Activated naive CD4-positive, alpha-beta T cell treated with anti-CD3 and anti-CD28 coated beads for 36 hours (primary cell): ENCODE measurements at regions not wholly inside any gene's neighbourhood (a gene's known extent, or its start where the extent isn't known, plus 50 kb on each side); places are given as distances from the start of the nearest gene placed in this dataset.

Source experiments
- CTCF ChIA-PET: fragments of 350-600 bp; sonication (Branson Sonifier 250); formaldehyde crosslinking; loops from one replicate; lab custom pipeline; 2021; ENCODE audit warnings: antibody characterized with exemption; lab: Charles Lee
- DNase-seq: peaks from one replicate; pipeline ENCODE4 v3.0.0-alpha.2; 2020
- H3K27ac Mint-ChIP-seq: one replicate; pipeline ENCODE4 v1.8.0; 2021; ENCODE audit warnings: mild to moderate bottlenecking, mixed read lengths
- H3K27me3 Mint-ChIP-seq: one replicate; pipeline ENCODE4 v1.8.0; 2021; ENCODE audit warnings: low read depth, mixed read lengths
- H3K36me3 Mint-ChIP-seq: one replicate; pipeline ENCODE4 v1.8.0; 2021; ENCODE audit warnings: low read depth, mixed read lengths
- H3K4me1 Mint-ChIP-seq: one replicate; pipeline ENCODE4 v1.8.0; 2021; ENCODE audit warnings: low read depth, mixed read lengths
- H3K4me3 Mint-ChIP-seq: one replicate; pipeline ENCODE4 v1.8.0; 2021; ENCODE audit warnings: mild to moderate bottlenecking, moderate library complexity, mixed read lengths
- H3K9me3 Mint-ChIP-seq: one replicate; pipeline ENCODE4 v1.8.0; 2021; ENCODE audit warnings: mixed read lengths
- intact Hi-C: fragments of 100-400 bp; cut with micrococcal nuclease; formaldehyde crosslinking; loops from one replicate; pipeline ENCODE4 v1.15.1; 2023

DNA sequence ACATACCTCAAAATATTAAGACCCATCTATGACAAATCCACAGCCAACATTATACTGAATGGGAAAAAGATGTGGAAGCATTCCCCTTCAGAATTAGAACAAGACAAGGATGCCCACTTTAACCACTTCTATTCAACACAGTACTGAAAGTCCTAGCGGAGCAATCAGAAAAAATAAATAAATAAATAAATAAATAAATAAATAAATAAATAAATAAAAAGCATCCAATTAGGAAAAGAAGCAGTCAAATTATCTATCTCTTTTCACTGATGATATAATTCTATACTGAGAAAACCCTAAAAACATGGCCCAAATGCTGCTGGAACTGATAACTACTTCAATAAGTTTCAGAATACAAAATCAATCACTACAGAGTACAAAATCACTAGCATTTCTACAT, 67.5 kb downstream of the PRR32 start:
- Mint-ChIP-seq H3K9me3 (peaks cover 1% of the 10 kb centered on the region), H3K27ac (no peak overlapping the region), H3K4me3 (no peak overlapping the region), H3K4me1 (no peaks in the 10 kb centered on the region), H3K27me3 (no peaks in the 10 kb centered on the region), H3K36me3 (no peaks in the 10 kb centered on the region)
- CTCF ChIA-PET: no interaction called here
- intact Hi-C loops: no loop called here
- no peak for DNase-seq

DNA sequence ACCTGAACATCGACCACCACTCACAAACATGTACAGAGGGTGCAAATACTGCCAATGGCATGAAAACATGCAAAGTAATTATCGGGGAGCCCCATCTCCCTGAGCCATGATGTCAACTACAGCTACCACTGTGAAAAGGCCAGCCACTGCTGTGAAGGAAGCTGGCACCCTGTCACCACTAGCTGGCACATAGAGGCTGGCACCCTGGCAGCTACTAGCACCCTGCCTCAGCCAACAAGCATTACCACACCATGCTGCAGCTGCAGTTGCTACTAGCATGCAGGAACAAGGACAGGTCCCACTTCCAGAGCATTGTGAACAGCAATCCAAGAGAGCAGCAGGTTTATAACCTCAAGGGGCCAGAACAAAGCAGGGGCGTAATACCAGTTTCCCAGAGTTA, 81.4 kb downstream of the PRR32 start:
- Mint-ChIP-seq H3K4me3 (no peak overlapping the region), H3K36me3 (no peaks in the 10 kb centered on the region), H3K27me3 (no peaks in the 10 kb centered on the region), H3K9me3 (no peaks in the 10 kb centered on the region), H3K27ac (no peak overlapping the region), H3K4me1 (no peaks in the 10 kb centered on the region)
- no peak for DNase-seq
- CTCF ChIA-PET: no interaction called here
- intact Hi-C loops: no loop called here

DNA sequence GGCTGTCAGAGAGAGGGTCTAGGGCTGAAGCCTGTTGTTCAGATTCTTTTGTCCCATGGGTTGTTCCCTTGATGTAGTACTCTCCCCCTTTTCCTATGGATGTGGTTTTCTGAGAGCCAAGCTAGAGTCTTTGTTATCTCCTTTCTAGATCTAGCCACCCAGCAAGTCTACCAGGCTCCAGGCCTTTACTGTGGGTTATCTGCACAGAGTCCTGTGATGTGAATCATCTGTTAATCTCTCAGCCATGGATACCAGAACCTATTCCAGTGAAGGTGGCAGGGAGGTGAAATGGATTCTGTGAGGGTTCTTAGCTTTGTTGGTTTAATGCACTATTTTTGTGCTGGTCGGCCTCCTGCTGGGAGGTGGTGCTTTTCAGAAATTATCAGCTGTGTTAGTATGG, 109.5 kb downstream of the PRR32 start:
- no peaks in the 10 kb centered on the region for H3K36me3 Mint-ChIP-seq
- H3K4me3 Mint-ChIP-seq: no peak overlapping the region
- DNase-seq: no peak
- H3K27ac Mint-ChIP-seq: no peak overlapping the region
- intact Hi-C loops: no loop called here
- H3K4me1 Mint-ChIP-seq: no peaks in the 10 kb centered on the region
- CTCF ChIA-PET: no interaction called here
- H3K9me3 Mint-ChIP-seq: no peaks in the 10 kb centered on the region
- H3K27me3 Mint-ChIP-seq: no peaks in the 10 kb centered on the region

DNA sequence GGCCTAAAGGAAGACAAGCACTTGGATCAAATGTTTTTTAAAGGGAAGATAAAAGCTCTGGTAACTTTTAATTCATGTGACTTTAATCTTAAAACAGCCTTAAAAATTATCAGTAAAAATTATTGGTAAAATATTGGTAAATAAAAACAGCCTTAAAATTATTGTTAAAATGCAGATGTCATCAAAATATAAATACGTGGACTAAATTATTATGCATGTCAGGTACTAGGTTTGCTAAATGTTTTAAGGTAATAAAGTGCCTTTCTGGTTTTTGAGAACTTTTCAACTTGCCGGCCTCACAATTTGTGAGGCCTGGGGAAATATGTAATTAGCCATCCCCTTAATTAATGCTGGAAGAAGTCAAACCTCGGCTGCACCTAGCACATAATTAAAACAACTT, 147.7 kb downstream of the PRR32 start:
- Mint-ChIP-seq H3K27me3 (no peaks in the 10 kb centered on the region), H3K4me3 (no peak overlapping the region), H3K4me1 (no peaks in the 10 kb centered on the region), H3K9me3 (no peaks in the 10 kb centered on the region), H3K27ac (no peak overlapping the region), H3K36me3 (no peaks in the 10 kb centered on the region)
- DNase-seq: no peak
- intact Hi-C loops: no loop called here
- CTCF ChIA-PET: no interaction called here

DNA sequence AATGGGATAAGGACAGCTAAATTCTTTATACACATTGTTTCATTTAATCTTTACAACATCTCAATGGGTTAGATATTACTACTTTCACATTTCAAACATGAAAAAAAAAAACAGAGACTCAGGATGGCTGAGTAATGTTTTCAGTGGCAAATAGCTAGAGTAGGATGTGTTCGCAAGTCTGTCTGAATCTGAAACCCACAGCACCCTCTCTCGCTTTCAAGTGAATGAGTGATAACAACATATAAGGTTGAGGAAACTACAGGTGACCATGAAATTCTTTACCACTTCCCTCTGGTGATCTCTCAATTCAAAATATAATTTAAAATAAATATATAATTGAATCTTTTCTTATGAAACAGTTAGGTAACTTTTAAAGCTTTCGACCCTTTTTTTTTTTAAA, 162.6 kb downstream of the PRR32 start:
- CTCF ChIA-PET: no interaction called here
- Mint-ChIP-seq H3K4me3 (no peak overlapping the region), H3K4me1 (no peaks in the 10 kb centered on the region), H3K27ac (no peak overlapping the region), H3K36me3 (no peaks in the 10 kb centered on the region), H3K27me3 (no peaks in the 10 kb centered on the region), H3K9me3 (no peaks in the 10 kb centered on the region)
- intact Hi-C loops: loop anchor here (10.0 kb wide), 1 partner anchor 1697 kb away; no protein-coding TSS in a partner anchor
- no peak for DNase-seq

DNA sequence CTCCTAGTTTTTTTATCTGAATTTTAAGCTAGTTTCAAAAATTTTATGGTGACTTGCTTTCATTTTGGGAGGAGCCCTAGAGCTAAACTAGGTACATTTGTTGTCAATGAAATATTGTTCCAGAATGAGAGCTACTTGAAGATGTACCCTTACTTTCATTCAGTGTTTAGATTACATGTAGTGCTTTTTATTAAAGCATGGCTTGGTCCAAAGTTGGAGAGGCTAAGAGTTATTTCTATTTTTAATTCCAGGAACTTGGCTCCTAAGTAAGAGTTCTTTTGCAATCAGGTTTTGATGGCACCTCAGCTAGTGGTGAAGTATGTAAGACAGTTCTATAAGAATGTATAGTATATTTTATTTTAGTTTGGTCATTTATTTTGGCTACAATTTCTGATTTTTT, 165.5 kb downstream of the PRR32 start:
- no peak overlapping the region for H3K4me3 Mint-ChIP-seq

DNA sequence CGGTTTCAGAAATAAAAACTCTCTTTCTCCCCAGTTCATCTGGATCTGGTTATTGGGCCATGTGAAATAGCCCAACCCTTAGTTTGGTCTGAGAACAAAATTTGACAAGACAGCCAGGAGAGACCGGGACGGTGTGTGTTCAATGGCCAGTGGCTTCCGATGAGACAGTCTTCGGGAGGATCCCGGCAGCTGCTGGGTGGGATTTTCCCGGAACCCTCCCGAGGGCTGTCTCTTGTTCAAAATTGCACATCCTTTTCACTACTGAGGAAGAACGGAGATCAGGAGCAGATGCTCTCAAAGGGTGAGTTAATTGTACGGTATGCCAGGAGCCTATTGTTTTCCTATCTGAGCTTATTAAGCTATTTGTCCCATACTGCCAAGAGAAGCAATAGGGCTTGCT, 166.5 kb downstream of the PRR32 start:
- Mint-ChIP-seq H3K27ac (no peak overlapping the region), H3K27me3 (no peaks in the 10 kb centered on the region), H3K4me1 (no peaks in the 10 kb centered on the region), H3K36me3 (no peaks in the 10 kb centered on the region), H3K4me3 (no peak overlapping the region), H3K9me3 (no peaks in the 10 kb centered on the region)
- intact Hi-C loops: loop anchor here (10.0 kb wide), 1 partner anchor 1701 kb away; no protein-coding TSS in a partner anchor
- CTCF ChIA-PET: interaction anchor here (0.9 kb wide), 1 partner anchor 177 kb away, joined by 3 read pairs; no protein-coding TSS in a partner anchor
- no peak for DNase-seq

More for the DNA sequence above, 165.5 kb downstream of the PRR32 start:
- no peak for DNase-seq
- Mint-ChIP-seq H3K9me3 (no peaks in the 10 kb centered on the region), H3K27ac (no peak overlapping the region), H3K36me3 (no peaks in the 10 kb centered on the region), H3K4me1 (no peaks in the 10 kb centered on the region), H3K27me3 (no peaks in the 10 kb centered on the region)
- CTCF ChIA-PET: no interaction called here
- intact Hi-C loops: loop anchor here (10.0 kb wide), 1 partner anchor 1700 kb away; no protein-coding TSS in a partner anchor

DNA sequence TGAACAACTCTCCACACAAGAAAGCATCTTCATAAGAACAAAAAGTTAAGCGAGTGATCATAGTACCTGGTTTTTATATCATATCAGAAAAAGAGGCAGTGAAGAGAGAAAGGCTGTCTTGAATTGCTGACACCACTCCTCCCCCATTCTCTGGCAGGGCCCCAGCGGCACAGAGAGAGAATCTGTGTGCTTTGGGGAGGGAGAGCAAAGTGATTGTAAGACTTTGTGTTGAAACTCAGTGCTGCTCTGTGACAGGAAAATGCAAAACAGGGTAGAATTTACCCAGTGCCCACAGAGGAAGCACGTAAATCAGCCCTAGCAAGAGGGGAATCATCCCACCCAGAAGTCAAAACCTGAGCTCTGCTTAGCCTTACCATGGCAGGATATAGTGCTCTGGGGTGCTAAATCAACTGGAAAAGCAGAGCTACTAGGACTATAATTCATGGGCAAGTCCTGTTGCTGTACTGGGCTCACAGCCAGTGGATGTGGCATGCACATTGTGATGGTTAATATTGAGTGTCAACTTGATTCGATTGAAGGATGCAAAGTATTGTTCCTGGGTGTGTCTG, 174.6 kb downstream of the PRR32 start:
- Mint-ChIP-seq H3K4me3 (no peak overlapping the region), H3K36me3 (no peaks in the 10 kb centered on the region), H3K9me3 (no peaks in the 10 kb centered on the region), H3K27ac (no peak overlapping the region), H3K4me1 (no peaks in the 10 kb centered on the region), H3K27me3 (no peaks in the 10 kb centered on the region)
- CTCF ChIA-PET: no interaction called here
- intact Hi-C loops: no loop called here
- DNase-seq: no peak

DNA sequence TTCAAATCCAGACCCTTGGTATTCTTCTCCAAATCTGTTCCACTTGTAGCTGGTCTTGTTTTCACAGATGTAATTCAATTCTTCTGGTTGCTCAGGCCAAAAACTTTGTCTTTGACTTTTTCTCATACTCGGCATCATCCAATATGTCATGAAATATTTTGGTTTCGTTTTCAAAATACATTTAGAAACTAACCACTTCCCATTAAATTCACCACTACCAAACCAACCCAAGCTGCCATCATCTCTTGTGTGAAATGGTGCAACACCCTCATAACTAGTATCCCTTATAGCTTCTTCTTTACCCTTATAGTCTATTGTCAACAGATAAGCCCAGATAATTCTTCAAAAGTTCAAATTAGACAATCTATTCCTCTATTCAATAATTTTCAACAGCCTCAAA, 192.1 kb downstream of the PRR32 start:
- Mint-ChIP-seq H3K36me3 (no peaks in the 10 kb centered on the region), H3K27ac (no peak overlapping the region), H3K9me3 (peaks cover 3% of the 10 kb centered on the region), H3K4me3 (no peak overlapping the region), H3K4me1 (no peaks in the 10 kb centered on the region), H3K27me3 (no peaks in the 10 kb centered on the region)
- no peak for DNase-seq
- intact Hi-C loops: no loop called here
- CTCF ChIA-PET: no interaction called here

DNA sequence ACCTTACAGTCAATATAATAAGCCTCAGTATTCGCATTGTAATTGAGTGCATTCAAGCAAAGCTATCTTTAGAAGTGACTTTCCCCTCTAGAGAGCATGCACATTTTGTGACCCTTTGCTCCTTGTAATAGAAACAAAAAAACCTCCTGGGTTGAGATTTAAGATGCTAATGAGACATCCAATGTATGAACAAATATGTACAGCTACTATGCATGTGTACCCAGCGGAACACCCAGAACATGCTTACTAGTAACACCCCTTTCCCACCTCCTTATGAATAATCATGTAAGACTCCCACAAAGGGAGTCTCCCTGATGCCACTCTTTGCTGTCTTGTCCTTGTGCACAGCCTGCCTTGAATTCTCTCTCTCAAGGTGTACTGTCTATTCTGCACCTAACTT, 205.5 kb downstream of the PRR32 start:
- DNase-seq: no peak
- no peak overlapping the region for H3K27ac Mint-ChIP-seq
- no peaks in the 10 kb centered on the region for H3K27me3 Mint-ChIP-seq
- intact Hi-C loops: no loop called here
- no peaks in the 10 kb centered on the region for H3K36me3 Mint-ChIP-seq
- CTCF ChIA-PET: no interaction called here
- no peaks in the 10 kb centered on the region for H3K4me1 Mint-ChIP-seq
- no peak overlapping the region for H3K4me3 Mint-ChIP-seq
- peaks cover 5% of the 10 kb centered on the region for H3K9me3 Mint-ChIP-seq

DNA sequence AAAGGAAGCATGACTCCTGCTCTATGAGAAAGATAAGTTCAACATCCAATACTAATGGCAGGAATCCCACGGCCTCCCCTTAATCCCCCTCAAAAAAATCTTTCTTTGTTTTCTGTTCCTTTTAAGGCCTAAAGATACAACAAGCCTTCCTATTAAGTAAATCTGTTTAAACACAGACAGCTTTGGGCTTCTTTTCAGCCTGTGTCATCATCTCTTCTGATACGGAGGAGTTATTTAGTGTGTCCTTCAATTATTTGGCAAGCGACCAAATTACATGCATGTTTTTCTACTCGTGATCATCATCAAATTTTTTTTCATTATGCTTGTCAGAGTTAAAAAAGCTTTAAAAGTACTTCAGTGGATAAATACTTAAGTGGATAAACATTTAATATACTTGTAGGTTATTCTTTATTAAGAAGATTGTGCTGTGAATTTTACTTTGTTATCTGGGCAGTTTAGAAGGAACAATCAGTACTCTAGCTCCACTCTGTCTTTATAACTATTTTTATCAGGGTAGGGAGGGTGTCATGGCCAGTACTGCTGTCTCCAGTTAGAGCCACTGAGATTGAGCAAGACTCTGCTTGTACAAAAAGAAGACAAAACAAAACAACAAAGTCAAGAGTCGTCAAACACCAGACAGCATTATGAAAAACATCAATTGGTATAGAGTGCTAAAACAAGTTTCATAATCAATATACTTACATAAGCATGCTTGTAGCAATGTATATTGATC, 210.7 kb downstream of the PRR32 start:
- H3K4me3 Mint-ChIP-seq: no peak overlapping the region
- no peak overlapping the region for H3K27ac Mint-ChIP-seq
- H3K4me1 Mint-ChIP-seq: no peaks in the 10 kb centered on the region
- no peak for DNase-seq
- intact Hi-C loops: no loop called here
- CTCF ChIA-PET: no interaction called here
- H3K36me3 Mint-ChIP-seq: no peaks in the 10 kb centered on the region
- H3K27me3 Mint-ChIP-seq: no peaks in the 10 kb centered on the region
- H3K9me3 Mint-ChIP-seq: peaks cover 4% of the 10 kb centered on the region

DNA sequence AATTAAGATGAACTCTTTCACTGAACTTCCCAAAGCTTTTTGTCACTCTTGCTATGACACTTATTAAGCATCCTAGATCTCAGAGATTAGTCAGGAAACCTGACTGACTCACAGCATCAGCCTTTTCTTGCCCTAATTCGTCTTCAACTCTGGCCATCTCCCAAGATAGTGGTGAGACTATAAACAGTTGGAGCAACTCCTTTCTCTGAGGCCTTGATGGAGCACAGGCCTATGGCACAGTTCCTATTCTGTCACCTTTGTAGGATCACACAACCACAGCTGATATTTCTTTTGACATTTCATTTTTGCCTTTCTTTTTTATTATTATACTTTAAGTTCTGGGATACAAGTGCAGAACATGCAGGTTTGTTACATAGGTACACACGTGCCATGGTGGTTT, 217.6 kb downstream of the PRR32 start:
- CTCF ChIA-PET: no interaction called here
- Mint-ChIP-seq H3K27me3 (no peaks in the 10 kb centered on the region), H3K4me3 (no peak overlapping the region), H3K27ac (no peak overlapping the region), H3K36me3 (no peaks in the 10 kb centered on the region), H3K9me3 (no peaks in the 10 kb centered on the region), H3K4me1 (no peaks in the 10 kb centered on the region)
- intact Hi-C loops: loop anchor here (5.0 kb wide), 1 partner anchor 265 kb away; no protein-coding TSS in a partner anchor
- DNase-seq: no peak

DNA sequence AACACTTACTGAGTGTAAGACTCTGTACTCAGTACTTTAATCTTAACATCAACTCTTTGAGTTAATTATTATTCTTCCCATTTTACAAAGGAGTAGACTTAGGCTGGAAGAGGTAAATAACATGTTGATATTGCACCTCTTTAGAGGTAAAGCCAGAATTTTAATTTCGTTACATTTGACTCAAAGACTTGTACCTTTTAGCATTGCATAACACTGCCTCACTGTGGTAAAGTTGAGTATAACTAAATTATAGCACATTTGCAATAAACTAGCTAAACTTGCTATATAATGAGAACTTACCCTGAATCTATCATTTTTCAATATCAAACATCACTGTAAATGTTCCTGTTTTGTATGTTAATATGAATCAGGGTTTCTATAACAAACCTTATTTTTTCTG, 218.5 kb downstream of the PRR32 start:
- H3K36me3 Mint-ChIP-seq: no peaks in the 10 kb centered on the region
- DNase-seq: no peak
- intact Hi-C loops: loop anchor here (5.0 kb wide), 1 partner anchor 266 kb away; no protein-coding TSS in a partner anchor
- no peaks in the 10 kb centered on the region for H3K27me3 Mint-ChIP-seq
- no peaks in the 10 kb centered on the region for H3K9me3 Mint-ChIP-seq
- H3K27ac Mint-ChIP-seq: no peak overlapping the region
- CTCF ChIA-PET: no interaction called here
- H3K4me3 Mint-ChIP-seq: no peak overlapping the region
- H3K4me1 Mint-ChIP-seq: no peaks in the 10 kb centered on the region
